AG04450 (cell line): ENCODE measurements at regions not wholly inside any gene's neighbourhood (a gene's known extent, or its start where the extent isn't known, plus 50 kb on each side); places are given as distances from the start of the nearest gene placed in this dataset.
"Not testable (repeated sequence)": the region's sequence is repeated elsewhere in the genome, so short reads cannot be mapped to it uniquely, and the experiment has no call there.

Experiments used
- CTCF ChIA-PET: fragments of 300-600, 350-600 bp; formaldehyde crosslinking; extraction: SDS; loops from one replicate; lab custom pipeline; 2022; ENCODE audit warnings: antibody characterized with exemption, inconsistent platforms; lab: Charles Lee
- POLR2A ChIA-PET: fragments of 350-600 bp; formaldehyde crosslinking; extraction: SDS; loops from one replicate; lab custom pipeline; 2021; ENCODE audit warnings: antibody characterized with exemption, inconsistent platforms; lab: Yijun Ruan, JAX
- DNase-seq: peaks from one replicate; pipeline ENCODE4 v3.0.0-alpha.2; 2011; ENCODE audit warnings: low read depth, low spot score
- H3K27ac ChIP-seq: one replicate; pipeline ENCODE4 v1.5.1; 2012; ENCODE audit warnings: low read depth, low read length, control low read depth
- H3K27me3 ChIP-seq: one replicate; pipeline ENCODE4 v1.6.0; 2012; ENCODE audit warnings: low read length; ENCODE audit not compliant: control insufficient read depth, insufficient read depth
- H3K4me3 ChIP-seq: 2 replicates; pipeline ENCODE4 v1.5.1; 2011; ENCODE audit warnings: mild to moderate bottlenecking, low read depth, low read length, control low read depth
- H3K9me3 ChIP-seq: 2 replicates; pipeline ENCODE4 v1.5.1; 2012; ENCODE audit warnings: low read length; ENCODE audit not compliant: control insufficient read depth, insufficient read depth
- CTCF ChIP-seq: IDR thresholded peaks from 2 replicates; pipeline ENCODE4 v1.5.1; 2011; ENCODE audit warnings: low read depth, low read length, control low read depth, inconsistent platforms

GRCh38 chr4:110343534-110343933, 132.4 kb upstream of the ENPEP start:
- Histone ChIP-seq H3K27ac (no peak overlapping the region), H3K9me3 (no peaks in the 10 kb centered on the region), H3K27me3 (no peaks in the 10 kb centered on the region), H3K4me3 (no peak overlapping the region)
- ChIA-PET POLR2A (no interaction called here), CTCF (interaction anchor here (2.8 to 3.3 kb wide), 2 partner anchors 165 to 171 kb away, joined by 32 to 34 read pairs; no protein-coding TSS in a partner anchor)
- no peak for DNase-seq
- TF ChIP-seq CTCF: no peak

DNA sequence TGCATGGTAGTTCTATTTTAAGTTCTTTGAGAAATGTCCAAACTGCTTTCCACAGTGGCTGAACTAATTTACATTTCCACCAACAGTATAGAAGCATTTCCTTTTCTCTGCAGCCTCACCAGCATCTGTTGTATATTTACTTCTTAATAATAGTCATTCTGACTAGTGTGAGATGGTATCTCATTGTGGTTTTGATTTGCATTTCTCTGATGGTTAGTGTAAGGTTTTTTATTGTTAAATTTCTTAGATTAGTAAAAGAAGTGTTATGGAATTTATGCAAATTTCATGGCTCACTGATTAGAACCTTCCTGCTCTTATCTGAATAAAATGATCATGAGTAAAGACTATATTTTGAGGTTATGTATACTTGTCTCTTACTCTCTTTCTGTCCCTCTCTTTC, 134.8 kb upstream of the ENPEP start:
- CTCF ChIA-PET, H3K27me3 ChIP-seq, DNase-seq, POLR2A ChIA-PET, H3K4me3 ChIP-seq, H3K27ac ChIP-seq, H3K9me3 ChIP-seq: not testable (repeated sequence)

DNA sequence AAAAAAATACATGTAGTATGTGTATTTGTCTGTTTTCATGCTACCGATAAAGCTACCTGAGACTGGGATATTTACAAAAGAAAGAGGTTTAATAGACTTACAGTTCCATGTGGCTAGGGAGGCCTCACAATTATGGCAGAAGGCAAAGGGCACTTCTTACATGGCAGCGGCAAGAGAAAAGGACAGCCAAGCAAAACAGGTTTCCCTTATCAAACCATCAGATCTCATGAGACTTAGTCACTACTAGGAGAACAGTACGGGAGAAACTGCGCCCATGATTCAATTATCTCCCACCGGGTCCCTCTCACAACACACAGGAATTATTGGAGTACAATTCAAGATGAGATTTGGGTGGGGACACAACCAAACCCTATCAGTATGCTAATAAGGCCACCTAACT, 137.0 kb upstream of the ELOVL6 start:
- ChIA-PET POLR2A (no interaction called here), CTCF (no interaction called here)
- no peak for TF ChIP-seq CTCF

GRCh38 chr4:110332483-110332882, 134.1 kb upstream of the ELOVL6 start:
- no peak overlapping the region for H3K4me3 ChIP-seq
- H3K27me3 ChIP-seq: no peaks in the 10 kb centered on the region
- H3K9me3 ChIP-seq: no peaks in the 10 kb centered on the region
- TF ChIP-seq CTCF: no peak
- ChIA-PET CTCF (interaction anchor here (0.6 kb wide), 1 partner anchor 311 kb away, joined by 3 read pairs; no protein-coding TSS in a partner anchor), POLR2A (no interaction called here)
- DNase-seq: no peak
- no peak overlapping the region for H3K27ac ChIP-seq

More for the DNA sequence above, 137.0 kb upstream of the ELOVL6 start:
- Histone ChIP-seq H3K9me3 (no peaks in the 10 kb centered on the region), H3K27ac (no peak overlapping the region), H3K27me3 (no peaks in the 10 kb centered on the region), H3K4me3 (no peak overlapping the region)
- no peak for DNase-seq

DNA sequence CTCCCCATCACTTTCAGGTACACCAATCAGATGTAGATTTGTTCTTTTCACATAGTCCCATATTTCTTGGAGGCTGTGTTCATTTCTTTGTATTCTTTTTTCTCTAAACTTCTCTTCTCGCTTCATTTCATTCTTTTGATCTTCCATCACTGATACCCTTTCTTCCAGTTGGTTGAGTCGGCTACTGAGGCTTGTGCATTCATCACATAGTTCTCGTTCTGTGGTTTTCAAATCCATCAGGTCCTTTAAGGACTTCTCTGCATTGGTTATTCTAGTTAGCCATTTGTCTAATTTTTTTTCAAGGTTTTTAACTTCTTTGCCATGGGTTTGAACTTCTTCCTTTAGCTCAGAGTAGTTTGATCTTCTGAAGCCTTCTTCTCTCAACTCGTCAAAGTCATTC, 128.0 kb upstream of the ELOVL6 start:
- CTCF ChIA-PET, H3K27me3 ChIP-seq, H3K27ac ChIP-seq, H3K4me3 ChIP-seq, H3K9me3 ChIP-seq, DNase-seq, POLR2A ChIA-PET: not testable (repeated sequence)

DNA sequence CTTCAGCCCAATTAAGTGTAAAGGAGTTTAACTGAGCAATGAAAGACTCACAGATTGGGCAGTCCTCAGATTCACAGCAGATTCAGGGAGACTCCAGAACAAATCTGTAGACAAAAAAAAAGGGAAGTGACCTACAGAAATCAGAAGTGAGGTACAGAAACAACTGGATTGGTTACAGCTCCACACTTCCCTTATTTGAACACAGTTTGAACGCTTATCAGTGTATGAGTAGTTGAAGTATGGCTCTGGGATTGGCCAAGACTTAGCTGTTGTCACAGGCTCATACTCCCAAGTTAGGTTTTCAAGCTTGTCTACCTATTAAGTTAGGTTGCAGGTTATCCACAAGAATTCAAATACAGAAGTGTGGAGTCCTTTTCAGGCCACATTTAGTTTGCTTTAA, 112.4 kb upstream of the ELOVL6 start:
- POLR2A ChIA-PET: no interaction called here
- TF ChIP-seq CTCF: no peak
- no peaks in the 10 kb centered on the region for H3K9me3 ChIP-seq
- no peak overlapping the region for H3K4me3 ChIP-seq
- no peak for DNase-seq
- H3K27ac ChIP-seq: no peak overlapping the region
- CTCF ChIA-PET: interaction anchor here (1.0 kb wide), 2 partner anchors 200 to 202 kb away, joined by 3 to 4 read pairs; no protein-coding TSS in a partner anchor
- no peaks in the 10 kb centered on the region for H3K27me3 ChIP-seq
